ENCODE measurements at regions not wholly inside any gene's neighbourhood (a gene's known extent, or its start where the extent isn't known, plus 50 kb on each side); places are given as distances from the start of the nearest gene placed in this dataset.
A peak's percentile ranks its signal among the peaks of the same experiment; 100 is the strongest.
"Not testable (repeated sequence)": the region's sequence is repeated elsewhere in the genome, so short reads cannot be mapped to it uniquely, and the experiment has no call there.

GRCh38 chr1:148352470-148353053, 130.5 kb downstream of the PPIAL4G start:
- H3K4me3 ChIP-seq (ENCODE audit: low read depth, low read length, poor library complexity, severe bottlenecking) = no peak overlapping the region
- no peaks in the 10 kb centered on the region for H3K36me3 ChIP-seq (ENCODE audit: insufficient read depth, low read length, poor library complexity, severe bottlenecking)
- no peak overlapping the region for H3K27ac ChIP-seq (ENCODE audit: low read depth, low read length, poor library complexity, severe bottlenecking)
- no TSS peak for BruUV-seq (replicated peaks)
- DNase-seq (ENCODE audit: low spot score) = no peak
- no peaks in the 10 kb centered on the region for H3K4me1 ChIP-seq (ENCODE audit: insufficient read depth, low read length, poor library complexity, severe bottlenecking)
- H3K27me3 ChIP-seq (replicated peaks; ENCODE audit: insufficient read depth, low read depth, low read length, poor library complexity) = peaks cover 7% of the 10 kb centered on the region
- POLR2A ChIA-PET (ENCODE audit: low non-redundant PET) = no interaction called here
- H3K9me3 ChIP-seq (ENCODE audit: low read depth, low read length, poor library complexity, severe bottlenecking) = no peaks in the 10 kb centered on the region
- CTCF ChIA-PET = no interaction called here
- intact Hi-C loops (cut with micrococcal nuclease; ENCODE audit: unreplicated experiment) = no loop called here
- TF ChIP-seq EZH2 (IDR thresholded peaks at IDR 0.05; ENCODE audit: borderline replicate concordance, low read depth, low read length, poor library complexity, severe bottlenecking) = no peak
- TF ChIP-seq CTCF (conservative IDR thresholded peaks at IDR 0.05; ENCODE audit: low read depth, low read length) = no peak

GRCh38 chr1:148347781-148348180, 135.3 kb downstream of the PPIAL4G start:
- H3K27ac ChIP-seq (ENCODE audit: low read depth, low read length, poor library complexity, severe bottlenecking) = no peak overlapping the region
- no peak overlapping the region for H3K4me3 ChIP-seq (ENCODE audit: low read depth, low read length, poor library complexity, severe bottlenecking)
- TF ChIP-seq CTCF (conservative IDR thresholded peaks at IDR 0.05; ENCODE audit: low read depth, low read length) = no peak
- TF ChIP-seq EZH2 (IDR thresholded peaks at IDR 0.05; ENCODE audit: borderline replicate concordance, low read depth, low read length, poor library complexity, severe bottlenecking) = no peak
- no peaks in the 10 kb centered on the region for H3K36me3 ChIP-seq (ENCODE audit: insufficient read depth, low read length, poor library complexity, severe bottlenecking)
- ChIA-PET POLR2A (ENCODE audit: low non-redundant PET) (no interaction called here), CTCF (no interaction called here)
- no TSS peak for BruUV-seq (replicated peaks)
- DNase-seq (ENCODE audit: low spot score) = no peak
- H3K9me3 ChIP-seq (ENCODE audit: low read depth, low read length, poor library complexity, severe bottlenecking) = no peaks in the 10 kb centered on the region
- peaks cover 7% of the 10 kb centered on the region for H3K27me3 ChIP-seq (replicated peaks; ENCODE audit: insufficient read depth, low read depth, low read length, poor library complexity)
- intact Hi-C loops (cut with micrococcal nuclease; ENCODE audit: unreplicated experiment) = loop anchor here (10.0 kb wide), 1 partner anchor 57 kb away; no protein-coding TSS in a partner anchor
- no peaks in the 10 kb centered on the region for H3K4me1 ChIP-seq (ENCODE audit: insufficient read depth, low read length, poor library complexity, severe bottlenecking)

GRCh38 chr1:148345659-148346151, 137.4 kb downstream of the PPIAL4G start:
- H3K4me3 ChIP-seq (ENCODE audit: low read depth, low read length, poor library complexity, severe bottlenecking); BruUV-seq (replicated peaks); H3K27me3 ChIP-seq (replicated peaks; ENCODE audit: insufficient read depth, low read depth, low read length, poor library complexity); H3K9me3 ChIP-seq (ENCODE audit: low read depth, low read length, poor library complexity, severe bottlenecking); H3K36me3 ChIP-seq (ENCODE audit: insufficient read depth, low read length, poor library complexity, severe bottlenecking); H3K4me1 ChIP-seq (ENCODE audit: insufficient read depth, low read length, poor library complexity, severe bottlenecking); POLR2A ChIA-PET (ENCODE audit: low non-redundant PET); H3K27ac ChIP-seq (ENCODE audit: low read depth, low read length, poor library complexity, severe bottlenecking): not testable (repeated sequence)
- peak; percentile 60 for TF ChIP-seq CTCF (conservative IDR thresholded peaks at IDR 0.05; ENCODE audit: low read depth, low read length)
- CTCF ChIA-PET = interaction anchor here (0.8 kb wide), 1 partner anchor 9 kb away, joined by 3 read pairs; no protein-coding TSS in a partner anchor
- intact Hi-C loops (cut with micrococcal nuclease; ENCODE audit: unreplicated experiment) = loop anchor here (10.0 kb wide), 1 partner anchor 59 kb away; no protein-coding TSS in a partner anchor
- DNase-seq (ENCODE audit: low spot score) = peak; percentile 31

GRCh38 chr1:148344651-148345050, 138.5 kb downstream of the PPIAL4G start:
- H3K27ac ChIP-seq (ENCODE audit: low read depth, low read length, poor library complexity, severe bottlenecking); H3K4me3 ChIP-seq (ENCODE audit: low read depth, low read length, poor library complexity, severe bottlenecking); H3K27me3 ChIP-seq (replicated peaks; ENCODE audit: insufficient read depth, low read depth, low read length, poor library complexity); BruUV-seq (replicated peaks); H3K36me3 ChIP-seq (ENCODE audit: insufficient read depth, low read length, poor library complexity, severe bottlenecking); CTCF ChIA-PET; H3K4me1 ChIP-seq (ENCODE audit: insufficient read depth, low read length, poor library complexity, severe bottlenecking); H3K9me3 ChIP-seq (ENCODE audit: low read depth, low read length, poor library complexity, severe bottlenecking); DNase-seq (ENCODE audit: low spot score); POLR2A ChIA-PET (ENCODE audit: low non-redundant PET): not testable (repeated sequence)
- intact Hi-C loops (cut with micrococcal nuclease; ENCODE audit: unreplicated experiment) = loop anchor here (10.0 kb wide), 1 partner anchor 60 kb away; no protein-coding TSS in a partner anchor

- H3K27me3 ChIP-seq (replicated peaks; ENCODE audit: insufficient read depth, low read depth, low read length, poor library complexity); POLR2A ChIA-PET (ENCODE audit: low non-redundant PET); DNase-seq (ENCODE audit: low spot score); H3K4me3 ChIP-seq (ENCODE audit: low read depth, low read length, poor library complexity, severe bottlenecking); H3K9me3 ChIP-seq (ENCODE audit: low read depth, low read length, poor library complexity, severe bottlenecking); H3K27ac ChIP-seq (ENCODE audit: low read depth, low read length, poor library complexity, severe bottlenecking); H3K4me1 ChIP-seq (ENCODE audit: insufficient read depth, low read length, poor library complexity, severe bottlenecking); BruUV-seq (replicated peaks); CTCF ChIA-PET; H3K36me3 ChIP-seq (ENCODE audit: insufficient read depth, low read length, poor library complexity, severe bottlenecking): not testable (repeated sequence)
- intact Hi-C loops (cut with micrococcal nuclease; ENCODE audit: unreplicated experiment) = loop anchor here (10.0 kb wide), 1 partner anchor 63 kb away; no protein-coding TSS in a partner anchor
Observed at GRCh38 chr1:148341729-148342128, 141.4 kb downstream of the PPIAL4G start.
